Coronary artery (tissue), 2 donors: ENCODE measurements at regions not wholly inside any gene's neighbourhood (a gene's known extent, or its start where the extent isn't known, plus 50 kb on each side); places are given as distances from the start of the nearest gene placed in this dataset.
"Not testable (repeated sequence)": the region's sequence is repeated elsewhere in the genome, so short reads cannot be mapped to it uniquely, and the experiment has no call there.

Experiments used
- DNase-seq: peaks from one replicate; pipeline ENCODE4 v3.0.0-alpha.2; 2017; ENCODE audit warnings: low spot score
- H3K27ac ChIP-seq, 2 donors: fragments of 200-600 bp; sonication (generic); one replicate each; pipeline ENCODE4 v1.5.1; 2016 to 2019
- H3K4me3 ChIP-seq: fragments of 200-600 bp; sonication (generic); 2 replicates; pipeline ENCODE4 v1.5.1; 2016; ENCODE audit warnings: mild to moderate bottlenecking, moderate library complexity
- CTCF ChIP-seq: fragments of 200-600 bp; sonication (generic); IDR thresholded peaks from one replicate; pipeline ENCODE4 v1.5.1; 2019; ENCODE audit warnings: antibody characterized with exemption

- Histone ChIP-seq H3K27ac (no peak overlapping the region), H3K4me3 (no peak overlapping the region)
- no peak for TF ChIP-seq CTCF
- DNase-seq, result no peak
These were observed 854.2 kb upstream of the ZEB2 start for GRCh38 chr2:145374165-145374564.

- not testable (repeated sequence) for H3K27ac ChIP-seq, DNase-seq, H3K4me3 ChIP-seq
These were observed 847.4 kb upstream of the ZEB2 start for GRCh38 chr2:145367334-145367733.

- DNase-seq, result no peak
- H3K4me3 ChIP-seq, result no peak overlapping the region
- H3K27ac ChIP-seq, result no peak overlapping the region
- TF ChIP-seq CTCF, result no peak
These were observed 846.4 kb upstream of the ZEB2 start for GRCh38 chr2:145366341-145366740.

- no peak for TF ChIP-seq CTCF
- Histone ChIP-seq H3K27ac (no peak overlapping the region), H3K4me3 (no peak overlapping the region)
- DNase-seq, result no peak
These were observed 840.3 kb upstream of the ZEB2 start for GRCh38 chr2:145360129-145360790.

- no peak for TF ChIP-seq CTCF
- no peak for DNase-seq
- Histone ChIP-seq H3K27ac (no peak overlapping the region), H3K4me3 (no peak overlapping the region)
These were observed 839.6 kb upstream of the ZEB2 start for GRCh38 chr2:145359561-145359960.

- no peak for DNase-seq
- no peak overlapping the region for H3K27ac ChIP-seq
These were observed 836.1 kb upstream of the ZEB2 start for GRCh38 chr2:145356056-145356455.

GRCh38 chr2:145352484-145352883, 832.6 kb upstream of the ZEB2 start:
- Histone ChIP-seq H3K4me3 (no peak overlapping the region), H3K27ac (no peak overlapping the region)
- no peak for DNase-seq
- TF ChIP-seq CTCF, result no peak

More at GRCh38 chr2:145356056-145356455, 836.1 kb upstream of the ZEB2 start:
- H3K4me3 ChIP-seq, result no peak overlapping the region
- no peak for TF ChIP-seq CTCF
